ENCODE measurements at regions not wholly inside any gene's neighbourhood (a gene's known extent, or its start where the extent isn't known, plus 50 kb on each side); places are given as distances from the start of the nearest gene placed in this dataset.
A peak's percentile ranks its signal among the peaks of the same experiment; 100 is the strongest.

DNA sequence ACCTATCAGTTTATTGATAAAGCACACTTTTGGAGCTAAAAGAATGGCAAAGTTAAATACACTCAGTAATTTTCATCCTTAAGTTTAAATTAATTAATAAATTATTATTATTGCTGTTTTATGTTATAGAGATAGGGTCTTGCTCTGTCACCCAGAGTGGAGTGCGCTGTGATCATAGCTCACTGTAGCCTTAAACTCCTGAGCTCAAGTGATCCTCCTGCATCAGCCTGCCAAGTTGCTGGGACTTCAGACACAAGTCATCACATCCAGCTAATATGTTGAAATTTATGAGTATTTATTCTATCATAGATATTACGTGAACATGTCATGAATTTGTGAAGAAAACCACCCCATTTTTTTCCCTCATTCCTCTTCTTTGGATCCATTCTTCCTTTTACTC lies 64.2 kb downstream of the GJA1 start:
- no peak for DNase-seq (ENCODE audit: low read depth)
- no peak for TF ChIP-seq CTCF (conservative IDR thresholded peaks at IDR 0.05; ENCODE audit: low read depth, low read length)
- H3K4me3 ChIP-seq (ENCODE audit: low read length), result no peak overlapping the region

GRCh38 chr6:121503589-121503991 lies 68.1 kb downstream of the GJA1 start:
- no peak overlapping the region for H3K4me3 ChIP-seq (ENCODE audit: low read length)
- no peak for DNase-seq (ENCODE audit: low read depth)
- no peak for TF ChIP-seq CTCF (conservative IDR thresholded peaks at IDR 0.05; ENCODE audit: low read depth, low read length)

DNA sequence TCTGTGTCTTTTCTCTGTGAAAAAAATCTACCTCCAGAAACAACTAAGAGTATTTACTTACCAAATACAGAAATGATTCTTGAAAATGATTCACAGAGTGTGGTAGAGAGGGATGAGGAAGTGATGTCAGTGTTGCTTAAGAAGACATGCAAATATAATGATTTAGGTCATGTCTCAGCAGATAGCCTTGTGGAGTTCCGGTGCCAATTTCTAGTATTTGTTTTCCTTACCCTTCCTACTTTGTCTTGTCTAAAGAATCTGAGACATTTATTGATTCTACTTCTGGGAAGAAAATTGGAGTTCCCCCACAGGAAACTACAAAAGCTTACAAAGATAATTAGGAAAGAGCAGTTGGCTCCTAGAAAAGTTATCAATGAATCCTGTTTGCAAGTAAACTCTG lies 68.8 kb downstream of the GJA1 start:
- H3K4me3 ChIP-seq (ENCODE audit: low read length), result no peak overlapping the region
- DNase-seq (ENCODE audit: low read depth), result no peak
- TF ChIP-seq CTCF (conservative IDR thresholded peaks at IDR 0.05; ENCODE audit: low read depth, low read length), result no peak

- H3K4me3 ChIP-seq (ENCODE audit: low read length), result no peak overlapping the region
- no peak for DNase-seq (ENCODE audit: low read depth)
- TF ChIP-seq CTCF (conservative IDR thresholded peaks at IDR 0.05; ENCODE audit: low read depth, low read length), result no peak
Observed at GRCh38 chr6:121505284-121505683, 69.8 kb downstream of the GJA1 start.

DNA sequence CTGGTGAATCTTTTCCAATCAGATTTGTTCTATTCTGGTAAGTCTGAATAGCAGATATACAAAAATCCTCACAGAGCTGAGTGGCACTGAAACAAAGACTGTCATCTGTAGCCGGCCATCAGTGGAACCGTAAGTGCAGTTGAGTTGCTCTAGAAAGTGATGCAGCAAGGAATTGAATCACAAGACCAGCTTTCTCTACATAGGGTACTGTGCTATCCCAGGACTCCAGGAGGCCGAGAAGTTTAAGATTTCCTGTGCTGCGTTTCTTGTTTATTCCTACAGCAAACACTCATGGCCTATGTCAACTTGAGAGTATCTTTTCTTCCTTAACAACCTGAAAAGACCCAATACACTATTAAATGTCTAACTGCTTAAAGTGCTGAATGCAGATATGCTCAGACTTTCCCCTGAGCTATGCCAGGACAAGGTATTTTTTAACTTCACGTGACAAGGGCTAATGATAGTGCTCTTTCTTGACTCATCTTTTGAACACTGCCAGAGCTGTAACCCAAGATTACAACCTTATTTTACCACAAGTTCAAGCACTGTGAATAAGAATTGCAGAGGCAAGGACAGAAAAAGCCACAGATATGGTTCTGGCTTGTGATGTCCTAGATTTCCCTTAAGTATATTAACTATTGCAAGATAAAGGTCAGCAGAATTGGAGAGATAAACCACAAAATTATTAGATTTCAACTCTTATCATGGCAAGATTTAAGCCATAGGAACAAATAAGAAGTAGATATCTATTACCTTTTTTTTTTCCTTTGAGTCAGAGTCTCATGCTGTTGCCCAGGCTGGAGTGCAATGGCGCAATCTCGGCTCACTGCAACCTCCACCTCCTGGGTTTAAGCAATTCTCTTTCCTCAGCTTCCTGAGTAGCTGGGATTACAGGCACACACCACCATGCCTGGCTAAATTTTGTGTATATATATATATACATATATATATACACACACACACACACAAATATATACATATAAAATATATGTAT lies 71.6 kb downstream of the GJA1 start:
- TF ChIP-seq CTCF (conservative IDR thresholded peaks at IDR 0.05; ENCODE audit: low read depth, low read length), result no peak
- no peak for DNase-seq (ENCODE audit: low read depth)
- no peak overlapping the region for H3K4me3 ChIP-seq (ENCODE audit: low read length)

DNA sequence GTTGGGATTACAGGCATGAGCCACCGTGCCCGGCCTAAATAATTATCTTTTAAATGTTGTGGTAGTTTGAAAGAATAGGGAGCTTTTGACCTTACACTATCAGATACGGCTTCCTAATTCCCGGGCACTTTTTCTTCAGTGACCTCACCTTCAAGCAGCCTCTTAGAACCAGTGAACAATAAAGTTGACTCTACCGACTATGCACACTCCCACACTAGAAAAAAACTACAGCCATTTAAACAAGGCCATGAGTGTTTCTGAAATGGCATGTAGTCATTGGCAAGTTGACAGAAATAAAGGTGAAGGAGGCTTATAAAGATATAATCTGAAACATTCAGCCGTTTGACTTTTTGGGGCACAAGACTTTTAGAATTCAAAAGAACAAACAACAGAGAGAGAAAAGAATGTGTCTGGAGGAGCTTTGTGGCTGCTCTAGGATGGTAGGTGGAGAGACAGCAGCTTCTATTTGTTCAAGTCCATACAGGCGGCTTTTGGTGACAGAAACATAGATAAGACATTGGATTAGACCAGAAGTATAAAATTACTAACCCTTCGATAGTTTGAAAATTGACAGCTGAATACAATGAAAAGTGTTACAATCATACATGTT lies 75.2 kb downstream of the GJA1 start:
- H3K4me3 ChIP-seq (ENCODE audit: low read length), result no peak overlapping the region
- peak; percentile 74 for DNase-seq (ENCODE audit: low read depth)
- TF ChIP-seq CTCF (conservative IDR thresholded peaks at IDR 0.05; ENCODE audit: low read depth, low read length), result no peak
